ENCODE measurements at regions not wholly inside any gene's neighbourhood (a gene's known extent, or its start where the extent isn't known, plus 50 kb on each side); places are given as distances from the start of the nearest gene placed in this dataset.

- TF ChIP-seq CTCF (IDR thresholded peaks at IDR 0.05; ENCODE audit: poor library complexity) (no peak), EZH2 (IDR thresholded peaks at IDR 0.05; ENCODE audit: borderline replicate concordance) (no peak)
These were observed 764.3 kb upstream of the PRMT6 start for GRCh38 chr1:106292130-106292529.
